ENCODE measurements at regions not wholly inside any gene's neighbourhood (a gene's known extent, or its start where the extent isn't known, plus 50 kb on each side); places are given as distances from the start of the nearest gene placed in this dataset.

DNA sequence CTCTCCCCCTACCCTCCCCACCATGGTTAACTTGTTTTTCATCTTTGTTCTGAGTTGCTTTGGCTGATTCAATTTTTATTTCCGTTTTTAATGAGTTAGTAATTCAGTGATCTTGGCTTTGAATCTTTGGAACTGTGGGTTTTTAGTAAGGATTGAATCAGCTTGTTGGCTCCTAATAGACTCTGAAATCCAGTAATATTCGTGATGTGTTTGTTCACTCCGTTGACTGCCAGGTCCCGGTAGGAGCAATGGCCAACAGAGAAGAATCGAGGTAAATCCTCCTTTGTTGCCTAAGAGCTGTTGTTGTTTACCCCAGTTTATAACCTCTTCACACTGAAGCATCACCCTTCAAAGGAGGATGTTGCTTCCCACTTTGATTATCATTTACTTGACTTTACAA lies 92.7 kb downstream of the PCSK1 start:
- Histone ChIP-seq H3K36me3 (ENCODE audit: insufficient read depth, low read length) (no peaks in the 10 kb centered on the region), H3K9ac (ENCODE audit: low read depth, low read length) (peak overlapping the region; percentile 76), H3K4me1 (ENCODE audit: control insufficient read depth, insufficient read depth, low read length) (peaks cover 60% of the 10 kb centered on the region), H3K4me3 (ENCODE audit: low read length) (peak overlapping the region; percentile 33), H3K27me3 (ENCODE audit: control insufficient read depth, insufficient read depth, low read length) (no peaks in the 10 kb centered on the region), H3K4me2 (ENCODE audit: low read length) (peak overlapping the region; percentile 65), H3K9me3 (replicated peaks; ENCODE audit: low read length) (no peaks in the 10 kb centered on the region)

DNA sequence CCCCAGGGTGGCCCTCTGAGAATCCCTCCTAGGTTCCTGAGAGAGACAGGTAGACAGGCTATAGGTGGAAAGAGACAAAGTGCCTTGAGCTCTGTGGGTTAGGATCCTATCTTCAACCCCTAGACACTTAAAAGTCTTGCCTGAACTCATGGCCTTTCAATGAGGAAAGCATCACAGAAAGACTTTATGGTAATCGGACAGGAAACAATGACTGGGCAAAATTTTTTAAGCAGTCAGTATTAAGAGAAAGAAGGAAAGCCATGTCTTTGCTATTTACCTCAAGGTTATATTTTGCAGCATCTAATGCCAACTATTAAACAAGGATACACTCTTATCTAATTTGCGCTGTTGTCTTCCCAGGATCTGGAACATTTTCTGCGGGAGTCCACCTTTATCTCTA lies 93.2 kb downstream of the PCSK1 start:
- Histone ChIP-seq H3K27me3 (ENCODE audit: control insufficient read depth, insufficient read depth, low read length) (no peaks in the 10 kb centered on the region), H3K9me3 (replicated peaks; ENCODE audit: low read length) (no peaks in the 10 kb centered on the region), H3K4me1 (ENCODE audit: control insufficient read depth, insufficient read depth, low read length) (peaks cover 60% of the 10 kb centered on the region)

DNA sequence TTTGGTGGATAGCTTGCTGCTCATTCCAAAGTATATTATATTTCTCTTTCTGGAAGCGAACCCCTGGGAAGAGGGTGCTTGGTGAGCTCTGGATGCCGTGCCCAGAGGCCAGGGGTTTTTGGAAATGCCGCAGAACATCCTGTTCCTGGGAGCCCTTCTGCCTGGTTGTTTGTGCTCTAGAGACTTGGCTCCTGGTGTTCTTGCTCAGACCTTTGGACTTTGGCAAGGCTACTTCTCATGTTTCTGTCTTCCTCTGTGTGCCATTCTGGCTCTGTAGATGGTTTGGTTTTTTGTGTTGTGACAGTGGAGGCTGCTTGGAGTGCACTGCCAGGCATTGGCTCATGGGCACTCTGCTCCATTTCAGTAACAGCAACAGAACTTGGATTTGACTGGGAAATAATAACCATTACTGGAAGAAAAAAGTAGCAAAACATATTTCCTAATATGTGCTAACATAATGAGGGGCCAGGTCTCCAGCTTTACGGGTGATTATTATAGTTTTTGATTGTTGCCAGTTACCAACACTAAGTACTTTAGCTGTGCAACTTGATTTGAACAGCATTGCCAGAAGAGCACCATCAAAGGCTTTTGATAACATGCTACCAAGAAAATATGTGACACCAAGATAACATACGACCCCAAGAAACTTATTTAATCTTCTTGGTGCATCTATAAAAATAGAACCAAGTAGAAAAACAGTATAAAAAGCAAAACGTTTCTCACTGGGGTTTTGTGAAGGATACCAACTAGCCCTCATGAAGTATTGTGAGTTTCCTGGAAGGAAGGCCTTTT lies 94.2 kb downstream of the PCSK1 start:
- Histone ChIP-seq H3K4me2 (ENCODE audit: low read length) (peak overlapping the region; percentile 10), H3K4me1 (ENCODE audit: control insufficient read depth, insufficient read depth, low read length) (peaks cover 60% of the 10 kb centered on the region), H3K9ac (ENCODE audit: low read depth, low read length) (peak overlapping the region; percentile 76), H3K9me3 (replicated peaks; ENCODE audit: low read length) (no peaks in the 10 kb centered on the region), H3K4me3 (ENCODE audit: low read length) (no peak overlapping the region), H3K27me3 (ENCODE audit: control insufficient read depth, insufficient read depth, low read length) (no peaks in the 10 kb centered on the region), H3K36me3 (ENCODE audit: insufficient read depth, low read length) (no peaks in the 10 kb centered on the region)

More for the DNA sequence above, 93.2 kb downstream of the PCSK1 start:
- Histone ChIP-seq H3K4me3 (ENCODE audit: low read length) (no peak overlapping the region), H3K4me2 (ENCODE audit: low read length) (no peak overlapping the region), H3K9ac (ENCODE audit: low read depth, low read length) (peak overlapping the region; percentile 76), H3K36me3 (ENCODE audit: insufficient read depth, low read length) (no peaks in the 10 kb centered on the region)

DNA sequence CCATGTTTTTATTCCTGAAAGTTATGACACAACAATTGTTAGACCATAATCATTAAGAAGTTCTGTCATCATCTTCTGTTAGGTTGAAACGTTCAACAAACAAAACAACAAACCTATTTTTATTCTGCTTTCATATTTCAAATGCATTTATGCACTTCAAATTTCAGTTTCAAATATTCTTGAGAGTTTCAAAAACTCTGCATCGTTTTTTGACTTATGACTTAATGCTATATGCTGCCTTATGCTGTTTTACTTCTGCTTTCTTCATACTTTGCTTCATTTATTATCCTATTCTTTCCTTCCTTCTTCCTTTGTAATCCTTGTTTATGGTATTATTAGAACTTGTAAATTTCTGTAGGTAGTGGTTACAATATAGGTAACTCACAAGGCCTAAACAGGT lies 95.0 kb downstream of the PCSK1 start:
- no peaks in the 10 kb centered on the region for H3K27me3 ChIP-seq (ENCODE audit: control insufficient read depth, insufficient read depth, low read length)
- H3K4me1 ChIP-seq (ENCODE audit: control insufficient read depth, insufficient read depth, low read length), result peaks cover 60% of the 10 kb centered on the region
- H3K9ac ChIP-seq (ENCODE audit: low read depth, low read length), result peak overlapping the region; percentile 76
- H3K4me2 ChIP-seq (ENCODE audit: low read length), result peak overlapping the region; percentile 10
- H3K4me3 ChIP-seq (ENCODE audit: low read length), result no peak overlapping the region
- H3K9me3 ChIP-seq (replicated peaks; ENCODE audit: low read length), result no peaks in the 10 kb centered on the region
- H3K36me3 ChIP-seq (ENCODE audit: insufficient read depth, low read length), result no peaks in the 10 kb centered on the region

DNA sequence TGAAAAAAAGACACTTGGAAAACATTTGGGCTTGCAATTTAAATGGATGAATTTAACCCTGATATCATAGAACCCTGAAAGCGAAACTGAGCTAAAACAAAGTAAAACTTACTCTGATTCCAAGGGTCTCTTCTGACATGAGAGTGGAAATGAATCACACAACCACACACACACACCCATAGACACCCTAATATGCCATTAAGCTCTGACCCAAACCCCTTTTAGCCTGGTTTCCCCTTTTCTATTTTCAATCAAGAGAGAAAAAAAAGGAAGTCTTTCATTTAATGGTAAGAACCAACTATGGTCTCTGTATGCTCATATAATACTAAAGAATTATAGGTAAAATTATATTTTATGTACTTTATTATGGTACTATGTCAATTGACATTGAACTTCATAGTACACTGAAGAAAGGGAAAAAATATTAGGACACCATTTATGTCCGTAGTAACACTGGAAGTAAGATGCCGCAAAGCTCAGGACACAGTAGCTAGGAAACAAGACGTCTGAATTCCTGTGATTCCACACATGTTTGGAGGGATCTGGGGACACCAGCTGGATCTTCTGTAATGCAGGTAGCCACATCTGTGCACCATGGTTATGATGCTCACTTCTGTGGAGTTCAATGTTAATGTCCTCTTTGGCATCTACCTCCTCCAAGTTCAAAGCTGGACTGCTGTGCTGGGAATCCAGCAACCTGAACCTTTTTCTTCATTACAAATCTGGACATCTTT lies 95.8 kb downstream of the PCSK1 start:
- Histone ChIP-seq H3K36me3 (ENCODE audit: insufficient read depth, low read length) (no peaks in the 10 kb centered on the region), H3K4me3 (ENCODE audit: low read length) (peak overlapping the region; percentile 26), H3K9me3 (replicated peaks; ENCODE audit: low read length) (no peaks in the 10 kb centered on the region), H3K4me2 (ENCODE audit: low read length) (peak overlapping the region; percentile 63), H3K27me3 (ENCODE audit: control insufficient read depth, insufficient read depth, low read length) (no peaks in the 10 kb centered on the region), H3K9ac (ENCODE audit: low read depth, low read length) (peak overlapping the region; percentile 76), H3K4me1 (ENCODE audit: control insufficient read depth, insufficient read depth, low read length) (peaks cover 60% of the 10 kb centered on the region)

DNA sequence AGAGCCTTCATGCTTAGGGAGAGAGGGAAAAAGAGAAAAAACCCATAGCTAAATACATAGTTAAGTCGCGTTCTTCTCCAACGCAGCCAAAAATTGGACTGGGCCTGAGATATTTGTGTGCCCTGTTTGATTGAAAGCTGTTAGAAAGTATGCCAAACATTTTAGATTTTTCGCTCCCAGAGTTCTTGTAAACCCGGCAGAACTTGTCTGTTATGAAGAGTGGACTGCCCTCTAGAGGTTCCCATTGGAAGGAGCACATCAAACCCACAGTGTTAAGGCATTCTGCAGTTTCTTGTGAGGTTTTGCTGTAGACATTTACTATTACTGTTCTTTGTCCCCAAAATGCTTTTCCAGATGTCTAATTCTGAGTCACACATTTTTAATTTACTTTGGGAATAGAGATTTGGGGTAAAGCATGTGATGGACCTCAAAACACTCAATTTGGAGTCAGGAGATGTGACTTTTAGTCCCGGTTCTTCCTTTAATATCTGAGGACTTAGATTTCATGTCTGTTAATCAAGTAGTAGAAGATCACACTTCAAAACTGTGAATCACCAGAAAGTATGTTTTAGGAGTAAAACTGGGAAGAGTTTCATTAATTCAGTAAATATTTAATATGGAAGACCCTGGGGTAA lies 96.6 kb downstream of the PCSK1 start:
- Histone ChIP-seq H3K4me2 (ENCODE audit: low read length) (peak overlapping the region; percentile 63), H3K9ac (ENCODE audit: low read depth, low read length) (peak overlapping the region; percentile 76)

DNA sequence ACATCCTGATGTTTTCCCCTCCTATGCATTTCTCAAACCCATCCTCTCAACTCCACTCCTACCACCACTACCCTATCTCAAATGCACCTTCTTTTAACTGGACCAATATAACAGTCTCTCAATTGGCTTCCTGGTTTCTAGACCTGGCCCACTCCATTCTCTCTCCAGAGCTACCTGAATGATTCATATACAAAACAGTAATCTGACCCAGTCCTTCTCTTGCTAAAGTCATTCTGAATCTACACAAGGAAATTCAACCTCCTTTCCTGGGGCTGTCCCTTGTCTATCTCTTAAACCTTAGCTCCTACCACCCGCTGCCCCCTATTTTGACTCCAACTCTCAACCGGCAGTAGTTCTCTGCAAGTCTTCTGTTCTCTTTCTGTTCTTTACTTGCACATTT lies 97.2 kb downstream of the PCSK1 start:
- peak overlapping the region; percentile 46 for H3K4me2 ChIP-seq (ENCODE audit: low read length)
- no peaks in the 10 kb centered on the region for H3K27me3 ChIP-seq (ENCODE audit: control insufficient read depth, insufficient read depth, low read length)
- H3K9me3 ChIP-seq (replicated peaks; ENCODE audit: low read length), result no peaks in the 10 kb centered on the region
- peaks cover 67% of the 10 kb centered on the region for H3K4me1 ChIP-seq (ENCODE audit: control insufficient read depth, insufficient read depth, low read length)
- no peaks in the 10 kb centered on the region for H3K36me3 ChIP-seq (ENCODE audit: insufficient read depth, low read length)
- peak overlapping the region; percentile 76 for H3K9ac ChIP-seq (ENCODE audit: low read depth, low read length)
- H3K4me3 ChIP-seq (ENCODE audit: low read length), result peak overlapping the region; percentile 16

More for the DNA sequence above, 96.6 kb downstream of the PCSK1 start:
- H3K36me3 ChIP-seq (ENCODE audit: insufficient read depth, low read length), result no peaks in the 10 kb centered on the region
- peaks cover 64% of the 10 kb centered on the region for H3K4me1 ChIP-seq (ENCODE audit: control insufficient read depth, insufficient read depth, low read length)
- H3K4me3 ChIP-seq (ENCODE audit: low read length), result peak overlapping the region; percentile 26
- no peaks in the 10 kb centered on the region for H3K27me3 ChIP-seq (ENCODE audit: control insufficient read depth, insufficient read depth, low read length)
- H3K9me3 ChIP-seq (replicated peaks; ENCODE audit: low read length), result no peaks in the 10 kb centered on the region

DNA sequence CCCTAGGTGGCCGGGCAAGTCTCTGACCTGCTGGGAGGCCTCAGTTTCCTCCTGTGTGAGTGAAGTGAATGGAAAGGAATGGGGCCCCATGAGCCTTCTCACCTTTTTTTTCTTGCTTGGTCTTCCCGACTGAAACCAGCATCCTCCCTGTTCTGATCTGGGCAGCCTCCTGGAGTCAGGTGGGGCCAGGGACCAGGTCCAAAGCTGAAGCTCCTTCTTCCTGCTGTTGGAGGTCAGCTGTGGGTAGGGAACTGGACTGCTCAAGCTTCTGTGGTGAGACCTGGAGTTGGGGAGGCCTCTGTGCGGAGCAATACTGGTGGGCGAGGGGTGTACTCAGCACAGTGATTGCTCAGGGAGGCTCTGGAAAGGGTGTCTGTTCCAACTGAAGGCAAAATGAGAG lies 99.7 kb downstream of the PCSK1 start:
- Histone ChIP-seq H3K27me3 (ENCODE audit: control insufficient read depth, insufficient read depth, low read length) (no peaks in the 10 kb centered on the region), H3K4me2 (ENCODE audit: low read length) (no peak overlapping the region), H3K4me1 (ENCODE audit: control insufficient read depth, insufficient read depth, low read length) (peaks cover 67% of the 10 kb centered on the region), H3K9ac (ENCODE audit: low read depth, low read length) (no peak overlapping the region), H3K36me3 (ENCODE audit: insufficient read depth, low read length) (no peaks in the 10 kb centered on the region), H3K9me3 (replicated peaks; ENCODE audit: low read length) (no peaks in the 10 kb centered on the region), H3K4me3 (ENCODE audit: low read length) (no peak overlapping the region)

DNA sequence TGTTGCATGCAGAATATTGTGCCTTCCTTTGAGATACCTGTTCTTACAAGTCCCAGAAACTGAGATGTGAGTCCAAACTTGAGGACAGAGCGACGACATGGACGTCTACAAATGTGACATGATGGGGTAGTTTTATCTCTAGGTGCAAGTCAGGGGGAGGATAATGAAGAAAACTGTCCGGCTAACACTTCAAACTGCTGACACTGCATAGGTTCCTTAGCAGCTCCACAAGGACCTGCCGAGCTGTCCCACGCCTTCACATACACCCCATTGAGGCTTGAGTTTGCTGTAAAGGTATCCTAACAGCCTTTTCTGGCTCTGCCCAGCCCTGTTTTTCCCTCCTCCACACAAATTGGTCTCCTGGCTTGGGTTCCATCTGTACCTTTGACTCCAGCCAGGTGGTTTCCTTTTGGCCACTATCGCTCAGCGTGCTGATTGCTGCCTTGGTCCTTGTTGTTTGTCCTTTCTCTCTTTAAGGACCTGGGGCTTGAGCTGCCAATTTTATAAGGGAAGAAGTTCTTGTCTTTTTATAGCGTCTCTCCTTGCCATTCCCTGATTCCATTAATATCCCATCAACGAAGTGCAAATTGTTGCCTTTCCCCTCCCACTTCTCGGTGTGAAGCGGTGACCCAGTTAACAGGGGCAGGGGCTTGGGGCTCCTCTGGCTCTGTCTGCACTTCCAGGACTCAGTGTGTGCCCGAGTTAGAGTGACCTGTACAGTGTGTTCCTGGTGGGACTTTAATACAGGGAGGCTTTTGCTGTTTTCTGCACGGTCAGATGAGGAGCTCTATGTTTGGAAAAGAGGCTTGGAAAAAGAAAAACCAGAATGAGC lies 100.3 kb downstream of the PCSK1 start:
- H3K27me3 ChIP-seq (ENCODE audit: control insufficient read depth, insufficient read depth, low read length), result no peaks in the 10 kb centered on the region
- H3K9ac ChIP-seq (ENCODE audit: low read depth, low read length), result no peak overlapping the region

DNA sequence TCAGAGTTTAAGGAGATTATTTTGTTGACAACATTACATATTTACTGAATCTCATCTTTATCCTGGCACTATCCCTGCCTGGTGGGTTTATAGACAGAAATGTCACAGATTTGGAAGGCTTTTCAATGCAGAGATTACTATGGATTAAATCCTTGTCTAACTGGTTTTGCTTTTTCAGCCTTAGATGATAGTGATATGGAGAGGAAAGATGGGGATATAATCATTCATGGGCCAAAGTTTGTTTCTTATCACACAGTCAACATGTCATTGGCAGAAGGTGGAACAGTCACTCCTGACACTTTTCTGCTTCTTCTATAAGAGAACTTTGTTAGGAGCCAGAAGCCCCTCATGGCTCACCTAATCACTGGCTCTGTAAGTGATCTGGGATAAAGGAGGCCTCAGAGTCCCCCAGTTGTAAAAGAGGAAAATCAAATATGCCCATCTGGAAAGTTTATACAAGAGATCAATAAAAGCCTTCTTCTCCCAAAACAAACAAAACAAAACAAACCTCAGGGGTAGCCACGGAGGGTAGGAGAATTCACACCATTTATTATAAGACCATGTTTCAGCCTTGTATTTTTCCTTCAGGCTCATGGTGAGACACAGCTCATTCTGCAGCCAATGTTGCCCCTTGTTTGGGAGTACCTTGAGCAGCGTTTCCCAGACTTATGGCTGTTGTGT lies 101.2 kb downstream of the PCSK1 start:
- no peaks in the 10 kb centered on the region for H3K27me3 ChIP-seq (ENCODE audit: control insufficient read depth, insufficient read depth, low read length)
- H3K4me2 ChIP-seq (ENCODE audit: low read length), result no peak overlapping the region
- H3K36me3 ChIP-seq (ENCODE audit: insufficient read depth, low read length), result no peaks in the 10 kb centered on the region
- H3K9me3 ChIP-seq (replicated peaks; ENCODE audit: low read length), result no peaks in the 10 kb centered on the region
- peaks cover 60% of the 10 kb centered on the region for H3K4me1 ChIP-seq (ENCODE audit: control insufficient read depth, insufficient read depth, low read length)
- H3K4me3 ChIP-seq (ENCODE audit: low read length), result no peak overlapping the region
- H3K9ac ChIP-seq (ENCODE audit: low read depth, low read length), result peak overlapping the region; percentile 40

More for the DNA sequence above, 100.3 kb downstream of the PCSK1 start:
- H3K36me3 ChIP-seq (ENCODE audit: insufficient read depth, low read length), result no peaks in the 10 kb centered on the region
- peaks cover 67% of the 10 kb centered on the region for H3K4me1 ChIP-seq (ENCODE audit: control insufficient read depth, insufficient read depth, low read length)
- H3K4me2 ChIP-seq (ENCODE audit: low read length), result no peak overlapping the region
- H3K9me3 ChIP-seq (replicated peaks; ENCODE audit: low read length), result no peaks in the 10 kb centered on the region
- H3K4me3 ChIP-seq (ENCODE audit: low read length), result no peak overlapping the region
